H1 (cell line): ENCODE measurements at regions not wholly inside any gene's neighbourhood (a gene's known extent, or its start where the extent isn't known, plus 50 kb on each side); places are given as distances from the start of the nearest gene placed in this dataset.

ENCODE experiments used
- BACH1 ChIP-seq: IDR thresholded peaks from 2 replicates; pipeline ENCODE4 v1.6.1; 2012; ENCODE audit warnings: low read length, improper control_type of control experiment
- CHD1 ChIP-seq: IDR thresholded peaks from 2 replicates; pipeline ENCODE4 v1.6.1; 2012; ENCODE audit warnings: low read depth, low read length, improper control_type of control experiment
- CTCF ChIP-seq, 3 experiments: IDR thresholded peaks; 1 replicate in 2 of 3; 2 replicates in 1 of 3; pipeline versions ENCODE4 v1.5.1 to v1.6.1; 2011; ENCODE audit warnings: low read length in 3 of 3, mild to moderate bottlenecking in 3 of 3, inconsistent platforms in 2 of 3, low read depth in 1 of 3, moderate library complexity in 1 of 3; ENCODE audit not compliant: insufficient read depth in 1 of 3; ENCODE audit errors: control extremely low read depth in 1 of 3
- HDAC2 ChIP-seq, 2 experiments: fragments of 300-600 bp in 1 of 2; sonication (generic) in 1 of 2; IDR thresholded peaks; 2 replicates each; pipeline ENCODE4 v1.6.1; 2011 to 2012; ENCODE audit warnings: low read depth in 2 of 2, low read length in 2 of 2, mild to moderate bottlenecking in 2 of 2, moderate library complexity in 2 of 2, borderline replicate concordance in 1 of 2, inconsistent platforms in 1 of 2
- NRF1 ChIP-seq: IDR thresholded peaks from 2 replicates; pipeline ENCODE4 v1.6.1; 2011; ENCODE audit warnings: mild to moderate bottlenecking, low read depth, low read length, improper control_type of control experiment
- PHF8 ChIP-seq: fragments of 200-600 bp; sonication (generic); conservative IDR thresholded peaks from 2 replicates; pipeline ENCODE4 v1.7.1; 2012; ENCODE audit warnings: low read depth, mild to moderate bottlenecking, inconsistent platforms, low read length, moderate library complexity
- POLR2A ChIP-seq, 2 experiments: IDR thresholded peaks; 1 replicate in 1 of 2; 2 replicates in 1 of 2; pipeline ENCODE4 v1.6.1; 2011; ENCODE audit warnings: low read depth in 2 of 2, low read length in 2 of 2, mild to moderate bottlenecking in 2 of 2; ENCODE audit errors: control extremely low read depth in 1 of 2
- SAP30 ChIP-seq: fragments of 300-600 bp; sonication (generic); IDR thresholded peaks from 2 replicates; pipeline ENCODE4 v1.7.1; 2012; ENCODE audit warnings: low read length, moderate library complexity, mild to moderate bottlenecking, inconsistent platforms; ENCODE audit not compliant: insufficient read depth, insufficient replicate concordance
- SIN3A ChIP-seq, 2 experiments: IDR thresholded peaks in 1 of 2; conservative IDR thresholded peaks in 1 of 2; 2 replicates each; pipeline ENCODE4 v1.6.1; 2011 to 2012; ENCODE audit warnings: low read length in 2 of 2, improper control_type of control experiment in 1 of 2, low read depth in 1 of 2, mild to moderate bottlenecking in 1 of 2
- SRF ChIP-seq: IDR thresholded peaks from 2 replicates; pipeline ENCODE4 v1.6.1; 2011; ENCODE audit warnings: mild to moderate bottlenecking, low read depth, low read length, moderate library complexity
- TAF1 ChIP-seq: IDR thresholded peaks from 2 replicates; pipeline ENCODE4 v1.6.1; 2011; ENCODE audit warnings: mild to moderate bottlenecking, low read depth, low read length
- TF ChIP-seq, protein P1 (sequence below): fragments of 300-600 bp; sonication (generic); IDR thresholded peaks from 2 replicates; pipeline ENCODE4 v1.7.1; 2012; ENCODE audit warnings: low read length, moderate library complexity, mild to moderate bottlenecking, inconsistent platforms; ENCODE audit not compliant: insufficient replicate concordance
- TF ChIP-seq, protein P2 (sequence below): IDR thresholded peaks from 2 replicates; pipeline ENCODE4 v1.6.1; 2011; ENCODE audit warnings: low read length, improper control_type of control experiment

DNA sequence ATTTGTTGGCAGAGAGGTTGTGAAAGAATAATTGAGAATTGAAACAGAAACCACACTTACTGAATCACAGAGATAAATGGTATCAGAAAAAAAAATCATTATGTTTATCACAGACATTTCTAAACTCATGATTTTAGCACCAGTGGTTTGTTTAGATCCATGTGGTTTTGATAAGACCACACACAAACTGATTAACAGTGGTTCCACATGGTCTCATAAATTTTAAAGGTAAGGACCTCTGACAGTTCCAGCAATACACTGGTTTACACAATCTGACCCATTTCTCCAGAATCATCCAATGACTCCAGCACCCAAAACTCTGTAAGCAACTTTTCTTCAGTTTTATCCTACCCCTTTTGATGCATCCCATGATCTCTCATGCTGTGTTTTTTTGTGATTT lies 261.2 kb downstream of the ANXA1 start:
- TF ChIP-seq CTCF (IDR thresholded peaks at IDR 0.05; ENCODE audit: control extremely low read depth in 1 of 3, insufficient read depth in 1 of 3, low read depth in 1 of 3, low read length in 3 of 3) (no peak), NRF1 (no peak), BACH1 (no peak), SIN3A (conservative IDR thresholded peaks at IDR 0.05 in 1 of 2, IDR thresholded peaks at IDR 0.05 in 1 of 2; ENCODE audit: low read depth in 1 of 2, low read length in 2 of 2) (no peak), HDAC2 (IDR thresholded peaks at IDR 0.05; ENCODE audit: borderline replicate concordance in 1 of 2, low read depth in 2 of 2, low read length in 2 of 2) (no peak), PHF8 (no peak), SAP30 (no peak), TAF1 (no peak), POLR2A (IDR thresholded peaks at IDR 0.05; ENCODE audit: control extremely low read depth in 1 of 2, low read depth in 2 of 2, low read length in 2 of 2) (no peak), CHD1 (no peak), SRF (no peak)
- TF ChIP-seq, protein P1, sequence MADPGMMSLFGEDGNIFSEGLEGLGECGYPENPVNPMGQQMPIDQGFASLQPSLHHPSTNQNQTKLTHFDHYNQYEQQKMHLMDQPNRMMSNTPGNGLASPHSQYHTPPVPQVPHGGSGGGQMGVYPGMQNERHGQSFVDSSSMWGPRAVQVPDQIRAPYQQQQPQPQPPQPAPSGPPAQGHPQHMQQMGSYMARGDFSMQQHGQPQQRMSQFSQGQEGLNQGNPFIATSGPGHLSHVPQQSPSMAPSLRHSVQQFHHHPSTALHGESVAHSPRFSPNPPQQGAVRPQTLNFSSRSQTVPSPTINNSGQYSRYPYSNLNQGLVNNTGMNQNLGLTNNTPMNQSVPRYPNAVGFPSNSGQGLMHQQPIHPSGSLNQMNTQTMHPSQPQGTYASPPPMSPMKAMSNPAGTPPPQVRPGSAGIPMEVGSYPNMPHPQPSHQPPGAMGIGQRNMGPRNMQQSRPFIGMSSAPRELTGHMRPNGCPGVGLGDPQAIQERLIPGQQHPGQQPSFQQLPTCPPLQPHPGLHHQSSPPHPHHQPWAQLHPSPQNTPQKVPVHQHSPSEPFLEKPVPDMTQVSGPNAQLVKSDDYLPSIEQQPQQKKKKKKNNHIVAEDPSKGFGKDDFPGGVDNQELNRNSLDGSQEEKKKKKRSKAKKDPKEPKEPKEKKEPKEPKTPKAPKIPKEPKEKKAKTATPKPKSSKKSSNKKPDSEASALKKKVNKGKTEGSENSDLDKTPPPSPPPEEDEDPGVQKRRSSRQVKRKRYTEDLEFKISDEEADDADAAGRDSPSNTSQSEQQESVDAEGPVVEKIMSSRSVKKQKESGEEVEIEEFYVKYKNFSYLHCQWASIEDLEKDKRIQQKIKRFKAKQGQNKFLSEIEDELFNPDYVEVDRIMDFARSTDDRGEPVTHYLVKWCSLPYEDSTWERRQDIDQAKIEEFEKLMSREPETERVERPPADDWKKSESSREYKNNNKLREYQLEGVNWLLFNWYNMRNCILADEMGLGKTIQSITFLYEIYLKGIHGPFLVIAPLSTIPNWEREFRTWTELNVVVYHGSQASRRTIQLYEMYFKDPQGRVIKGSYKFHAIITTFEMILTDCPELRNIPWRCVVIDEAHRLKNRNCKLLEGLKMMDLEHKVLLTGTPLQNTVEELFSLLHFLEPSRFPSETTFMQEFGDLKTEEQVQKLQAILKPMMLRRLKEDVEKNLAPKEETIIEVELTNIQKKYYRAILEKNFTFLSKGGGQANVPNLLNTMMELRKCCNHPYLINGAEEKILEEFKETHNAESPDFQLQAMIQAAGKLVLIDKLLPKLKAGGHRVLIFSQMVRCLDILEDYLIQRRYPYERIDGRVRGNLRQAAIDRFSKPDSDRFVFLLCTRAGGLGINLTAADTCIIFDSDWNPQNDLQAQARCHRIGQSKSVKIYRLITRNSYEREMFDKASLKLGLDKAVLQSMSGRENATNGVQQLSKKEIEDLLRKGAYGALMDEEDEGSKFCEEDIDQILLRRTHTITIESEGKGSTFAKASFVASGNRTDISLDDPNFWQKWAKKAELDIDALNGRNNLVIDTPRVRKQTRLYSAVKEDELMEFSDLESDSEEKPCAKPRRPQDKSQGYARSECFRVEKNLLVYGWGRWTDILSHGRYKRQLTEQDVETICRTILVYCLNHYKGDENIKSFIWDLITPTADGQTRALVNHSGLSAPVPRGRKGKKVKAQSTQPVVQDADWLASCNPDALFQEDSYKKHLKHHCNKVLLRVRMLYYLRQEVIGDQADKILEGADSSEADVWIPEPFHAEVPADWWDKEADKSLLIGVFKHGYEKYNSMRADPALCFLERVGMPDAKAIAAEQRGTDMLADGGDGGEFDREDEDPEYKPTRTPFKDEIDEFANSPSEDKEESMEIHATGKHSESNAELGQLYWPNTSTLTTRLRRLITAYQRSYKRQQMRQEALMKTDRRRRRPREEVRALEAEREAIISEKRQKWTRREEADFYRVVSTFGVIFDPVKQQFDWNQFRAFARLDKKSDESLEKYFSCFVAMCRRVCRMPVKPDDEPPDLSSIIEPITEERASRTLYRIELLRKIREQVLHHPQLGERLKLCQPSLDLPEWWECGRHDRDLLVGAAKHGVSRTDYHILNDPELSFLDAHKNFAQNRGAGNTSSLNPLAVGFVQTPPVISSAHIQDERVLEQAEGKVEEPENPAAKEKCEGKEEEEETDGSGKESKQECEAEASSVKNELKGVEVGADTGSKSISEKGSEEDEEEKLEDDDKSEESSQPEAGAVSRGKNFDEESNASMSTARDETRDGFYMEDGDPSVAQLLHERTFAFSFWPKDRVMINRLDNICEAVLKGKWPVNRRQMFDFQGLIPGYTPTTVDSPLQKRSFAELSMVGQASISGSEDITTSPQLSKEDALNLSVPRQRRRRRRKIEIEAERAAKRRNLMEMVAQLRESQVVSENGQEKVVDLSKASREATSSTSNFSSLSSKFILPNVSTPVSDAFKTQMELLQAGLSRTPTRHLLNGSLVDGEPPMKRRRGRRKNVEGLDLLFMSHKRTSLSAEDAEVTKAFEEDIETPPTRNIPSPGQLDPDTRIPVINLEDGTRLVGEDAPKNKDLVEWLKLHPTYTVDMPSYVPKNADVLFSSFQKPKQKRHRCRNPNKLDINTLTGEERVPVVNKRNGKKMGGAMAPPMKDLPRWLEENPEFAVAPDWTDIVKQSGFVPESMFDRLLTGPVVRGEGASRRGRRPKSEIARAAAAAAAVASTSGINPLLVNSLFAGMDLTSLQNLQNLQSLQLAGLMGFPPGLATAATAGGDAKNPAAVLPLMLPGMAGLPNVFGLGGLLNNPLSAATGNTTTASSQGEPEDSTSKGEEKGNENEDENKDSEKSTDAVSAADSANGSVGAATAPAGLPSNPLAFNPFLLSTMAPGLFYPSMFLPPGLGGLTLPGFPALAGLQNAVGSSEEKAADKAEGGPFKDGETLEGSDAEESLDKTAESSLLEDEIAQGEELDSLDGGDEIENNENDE: no peak
- TF ChIP-seq, protein P2, sequence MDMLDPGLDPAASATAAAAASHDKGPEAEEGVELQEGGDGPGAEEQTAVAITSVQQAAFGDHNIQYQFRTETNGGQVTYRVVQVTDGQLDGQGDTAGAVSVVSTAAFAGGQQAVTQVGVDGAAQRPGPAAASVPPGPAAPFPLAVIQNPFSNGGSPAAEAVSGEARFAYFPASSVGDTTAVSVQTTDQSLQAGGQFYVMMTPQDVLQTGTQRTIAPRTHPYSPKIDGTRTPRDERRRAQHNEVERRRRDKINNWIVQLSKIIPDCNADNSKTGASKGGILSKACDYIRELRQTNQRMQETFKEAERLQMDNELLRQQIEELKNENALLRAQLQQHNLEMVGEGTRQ: no peak
